Fibroblast of peridontal ligament (primary cell): ENCODE measurements at regions not wholly inside any gene's neighbourhood (a gene's known extent, or its start where the extent isn't known, plus 50 kb on each side); places are given as distances from the start of the nearest gene placed in this dataset.
"Not testable (repeated sequence)": the region's sequence is repeated elsewhere in the genome, so short reads cannot be mapped to it uniquely, and the experiment has no call there.

Experiments used
- DNase-seq: peaks from one replicate; pipeline ENCODE4 v3.0.0-alpha.2; 2010; ENCODE audit errors: extremely low read depth

DNA sequence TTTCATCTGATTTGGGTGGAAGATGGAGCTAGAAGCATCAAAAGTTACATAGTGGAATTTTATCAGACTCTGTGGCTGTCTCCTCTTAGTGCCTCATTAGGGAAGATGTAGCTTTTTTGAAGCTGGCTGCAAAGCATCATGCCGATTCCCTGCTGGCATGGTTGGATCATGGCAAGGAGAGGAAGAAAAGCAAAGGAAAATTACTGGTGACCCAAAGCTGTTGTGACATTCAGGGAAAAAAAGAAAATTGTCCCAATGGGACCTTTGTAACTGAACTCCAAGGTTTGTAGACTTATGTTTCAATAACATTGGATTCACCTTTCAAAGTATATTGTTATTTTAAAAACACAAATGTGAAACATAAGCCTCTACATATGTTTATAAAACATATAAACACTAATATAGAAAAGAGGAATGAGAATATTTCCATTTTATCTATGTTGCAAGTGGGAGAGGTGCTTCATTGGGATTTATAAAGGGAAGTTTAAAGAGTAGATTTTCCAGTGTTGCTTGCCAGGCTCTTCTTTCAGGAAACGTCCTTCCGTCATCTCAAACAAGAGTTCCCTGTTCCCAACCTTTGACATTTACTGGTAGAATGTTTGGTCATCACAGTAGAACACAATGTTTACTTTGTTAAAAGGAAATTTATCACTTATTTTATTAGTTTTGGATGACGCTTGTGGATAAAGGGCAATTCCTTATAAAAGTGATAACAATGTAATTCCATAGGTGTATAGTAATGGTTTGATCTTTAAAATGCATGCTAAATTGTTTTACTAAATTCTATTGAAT lies 190.1 kb upstream of the GPRIN3 start:
- no peak for DNase-seq

DNA sequence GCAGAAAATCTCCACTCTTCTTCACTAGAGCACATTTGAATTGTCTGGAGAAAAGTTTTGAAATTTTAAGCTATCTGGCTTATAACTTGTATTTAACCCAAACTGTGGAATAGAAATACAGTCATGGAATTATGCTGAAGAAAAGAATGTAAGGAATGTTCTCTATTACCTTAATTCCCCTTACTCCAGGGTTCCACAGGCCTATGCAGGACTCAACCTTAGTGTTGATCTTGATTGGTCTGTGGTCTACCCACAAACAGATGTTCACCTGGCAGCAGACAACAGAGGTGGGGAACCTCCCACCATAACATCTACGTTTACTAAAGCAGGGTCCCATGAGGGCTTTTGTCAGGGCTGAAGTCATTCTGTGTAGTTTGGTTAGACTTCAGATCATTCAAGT lies 189.3 kb upstream of the GPRIN3 start:
- peak; percentile 56 for DNase-seq

DNA sequence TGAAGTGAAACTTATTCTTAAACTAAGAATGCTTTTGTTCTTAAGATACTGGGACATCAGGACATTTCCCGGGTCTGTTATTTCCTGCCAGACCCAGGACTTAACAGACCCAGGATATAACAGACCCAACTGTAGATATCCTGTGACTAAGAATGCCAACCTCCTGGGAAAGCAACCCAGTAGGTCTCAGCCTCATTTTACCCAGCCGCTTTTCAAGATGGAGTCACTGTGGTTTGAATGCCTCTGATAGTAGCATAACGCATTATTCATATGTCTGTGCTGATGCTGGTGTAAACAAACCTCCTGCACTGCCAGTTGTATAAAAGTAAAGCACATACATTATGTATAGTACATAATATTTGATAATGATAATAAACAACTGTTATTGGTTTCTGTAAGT lies 185.8 kb upstream of the GPRIN3 start:
- no peak for DNase-seq

DNA sequence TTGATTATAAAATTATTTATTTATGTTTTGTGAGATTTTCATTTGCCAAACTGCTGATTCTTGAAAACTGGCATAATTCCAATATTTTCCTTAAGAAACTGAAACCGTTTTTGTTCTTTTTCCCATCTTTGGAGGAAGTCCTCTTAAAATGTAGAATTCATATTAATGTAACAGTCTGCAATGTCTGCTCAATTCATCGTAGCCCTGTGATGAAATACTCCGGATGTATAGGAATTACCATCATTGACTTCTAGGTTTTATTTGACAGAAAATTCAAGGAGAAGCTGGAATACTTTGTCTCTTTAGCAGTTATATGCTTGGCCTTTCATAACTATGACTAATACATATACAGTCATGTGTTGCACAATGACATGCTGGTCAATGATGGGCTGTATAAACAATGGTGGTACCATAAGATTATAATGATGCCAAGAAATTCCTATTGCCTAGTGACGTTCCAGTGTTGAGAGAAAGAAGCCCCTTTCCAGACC lies 185.0 kb upstream of the GPRIN3 start:
- DNase-seq = peak; percentile 93

DNA sequence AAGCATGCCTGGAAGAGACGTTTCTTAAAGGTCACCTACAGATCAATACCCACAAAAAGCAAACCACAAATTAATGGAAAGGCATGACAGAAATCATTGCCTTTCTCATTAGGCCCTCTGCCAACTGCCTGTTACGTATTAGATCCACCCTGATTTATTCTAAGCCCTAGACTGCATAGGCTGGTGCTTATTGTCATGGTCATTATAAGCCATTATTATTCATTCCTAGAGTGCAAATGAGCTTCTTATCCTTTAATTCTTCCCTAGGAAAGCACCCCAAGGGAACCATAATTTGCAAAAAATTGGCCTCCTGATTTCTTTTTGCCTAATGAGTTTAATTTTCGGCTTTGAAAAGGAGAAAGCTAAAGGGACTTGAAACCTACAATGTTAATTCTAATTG lies 184.2 kb upstream of the GPRIN3 start:
- DNase-seq = no peak

DNA sequence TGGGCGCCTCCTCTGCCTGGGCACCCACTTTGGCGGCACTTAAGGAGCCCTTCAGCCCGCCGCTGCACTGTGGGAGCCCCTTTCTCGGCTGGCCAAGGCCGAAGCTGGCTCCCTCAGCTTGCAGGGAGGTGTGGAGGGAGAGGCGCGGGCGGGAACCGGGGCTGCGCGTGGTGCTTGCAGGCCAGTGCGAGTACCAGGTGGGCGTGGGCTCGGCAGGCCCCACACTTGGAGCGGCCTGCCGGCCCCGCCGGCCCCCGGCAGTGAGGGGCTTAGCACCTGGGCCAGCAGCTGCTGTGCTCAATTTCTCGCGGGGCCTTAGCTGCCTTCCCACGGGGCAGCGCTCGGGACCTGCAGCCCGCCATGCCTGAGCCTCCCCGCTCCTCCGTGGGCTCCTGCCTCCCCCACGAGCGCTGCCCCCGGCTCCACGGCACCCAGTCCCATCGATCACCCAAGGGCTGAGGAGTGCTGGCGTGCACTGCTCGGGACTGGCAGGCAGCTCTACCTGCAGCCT lies 182.4 kb upstream of the GPRIN3 start:
- DNase-seq = not testable (repeated sequence)

DNA sequence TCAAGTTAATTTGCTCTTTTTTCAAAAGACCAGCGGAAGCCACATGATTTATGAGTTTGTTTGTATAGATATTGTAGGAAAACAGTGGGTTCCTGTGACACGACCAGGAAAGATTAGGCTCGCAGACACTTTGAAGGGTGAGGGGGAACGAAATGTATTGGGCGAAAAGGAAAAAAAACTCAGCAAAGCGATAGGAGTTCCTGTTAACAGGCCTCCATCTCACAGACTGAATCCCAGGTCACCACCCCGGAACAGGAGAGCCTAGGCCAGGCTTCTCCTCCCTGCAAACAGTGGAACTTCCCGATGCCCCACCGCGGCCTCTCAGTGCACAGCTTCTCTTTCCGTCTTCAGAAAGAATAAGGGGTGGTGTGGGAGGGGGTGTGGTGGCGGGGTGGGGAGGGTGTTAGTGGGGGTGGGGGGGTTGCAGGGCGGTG lies 181.8 kb upstream of the GPRIN3 start:
- DNase-seq = no peak

DNA sequence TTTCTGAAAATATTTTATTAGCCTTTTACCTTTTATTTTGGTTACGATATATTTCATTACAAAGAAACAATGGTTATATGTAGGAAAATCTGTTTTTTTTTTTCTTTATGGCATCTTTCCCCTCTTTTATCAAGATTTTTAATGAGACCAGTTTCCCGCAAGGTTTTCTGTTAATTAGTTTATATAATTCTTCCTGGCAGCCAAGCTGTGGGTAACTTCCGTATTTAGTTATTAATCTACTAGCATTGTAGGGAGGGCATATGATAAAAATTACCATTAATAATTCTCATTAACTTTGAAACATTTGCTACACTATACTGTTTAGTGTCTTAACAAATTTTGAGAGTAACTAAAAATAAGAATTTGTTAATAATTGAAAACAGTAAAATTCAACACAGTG lies 181.1 kb upstream of the GPRIN3 start:
- no peak for DNase-seq

DNA sequence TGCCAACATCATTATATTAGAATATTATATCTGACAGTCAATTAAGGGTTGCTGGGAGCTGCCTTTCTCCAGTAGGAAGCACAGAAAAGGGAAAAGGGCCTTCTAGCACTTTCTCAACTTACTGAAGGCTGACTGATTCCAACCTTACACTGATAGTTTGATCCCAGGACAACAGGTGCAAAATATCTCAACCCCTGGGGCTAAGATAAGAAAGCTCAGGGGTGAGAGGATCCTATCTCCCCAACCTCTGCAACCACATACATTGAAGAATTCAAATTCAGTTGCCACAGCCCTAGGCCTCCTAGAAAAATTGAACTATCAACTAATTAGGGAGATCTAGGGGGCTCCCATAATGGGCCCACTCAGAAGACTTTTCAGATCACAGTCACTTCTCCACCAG lies 179.1 kb upstream of the GPRIN3 start:
- DNase-seq = no peak

DNA sequence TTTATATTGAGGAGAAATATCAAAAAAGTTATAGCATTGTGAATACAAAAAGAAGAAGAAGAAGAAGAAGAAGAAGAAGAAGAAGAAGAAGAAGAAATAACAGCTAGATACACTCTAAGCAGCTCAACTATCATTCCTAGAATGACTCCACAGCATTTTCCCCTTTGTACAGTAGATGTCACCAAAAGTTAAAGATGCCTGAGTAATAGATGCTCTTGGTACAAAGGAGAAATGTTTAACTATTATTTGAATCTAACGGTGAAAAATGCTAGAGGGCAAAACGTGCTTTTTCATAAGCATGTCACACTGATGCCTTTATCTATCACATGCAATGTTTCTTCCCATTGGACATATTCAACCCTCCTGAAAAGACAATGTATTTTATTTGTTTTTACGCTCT lies 178.4 kb upstream of the GPRIN3 start:
- DNase-seq = peak; percentile 75

DNA sequence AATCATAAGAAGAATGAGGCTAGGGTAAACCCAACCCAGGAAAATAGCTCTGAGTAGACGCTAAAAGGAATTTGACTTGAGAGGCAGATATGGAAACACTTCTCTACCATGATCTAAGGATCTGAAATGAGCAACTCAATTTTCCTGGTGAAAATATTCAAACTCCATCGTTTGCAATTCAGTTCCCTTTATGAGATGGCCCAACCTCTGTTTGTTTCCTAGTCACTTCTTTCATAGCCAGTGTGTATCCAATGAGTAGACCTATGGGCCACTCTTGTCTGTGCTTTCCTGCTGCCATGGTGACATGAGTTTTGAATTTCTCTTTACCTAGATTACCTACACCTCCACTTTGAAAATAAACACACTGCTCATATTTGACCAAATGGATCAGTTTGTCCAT lies 176.2 kb upstream of the GPRIN3 start:
- no peak for DNase-seq

DNA sequence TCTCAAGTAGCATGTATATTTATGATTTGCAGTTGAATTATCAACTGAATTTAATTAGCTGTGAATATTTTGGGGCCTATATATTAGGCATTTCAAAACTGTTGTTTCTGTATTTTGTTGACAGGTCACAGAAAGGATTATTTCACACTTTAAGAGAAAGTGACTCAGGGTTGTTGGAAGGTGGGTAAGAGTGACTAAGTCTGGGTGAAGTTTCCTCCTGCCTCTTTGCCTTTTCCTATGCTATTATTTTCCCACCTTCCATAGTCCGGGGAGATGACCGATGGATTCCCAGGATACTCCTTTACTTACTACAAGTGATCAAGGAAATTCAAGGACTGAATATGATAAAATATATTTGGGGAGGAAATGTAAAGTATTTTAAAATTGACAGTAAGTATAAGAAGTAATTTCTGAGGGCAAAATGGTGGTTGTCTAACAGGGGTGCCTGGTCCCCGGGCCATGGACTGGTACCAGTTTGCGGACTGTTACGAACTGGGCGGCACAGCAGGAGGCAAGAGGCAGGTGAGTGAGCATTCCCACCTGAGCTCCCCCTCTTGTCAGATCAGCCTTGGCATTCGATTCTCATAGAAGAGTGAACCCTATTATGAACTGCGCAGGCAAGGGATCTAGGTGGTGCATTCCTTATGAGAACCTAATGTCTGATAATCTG lies 175.5 kb upstream of the GPRIN3 start:
- DNase-seq = no peak

DNA sequence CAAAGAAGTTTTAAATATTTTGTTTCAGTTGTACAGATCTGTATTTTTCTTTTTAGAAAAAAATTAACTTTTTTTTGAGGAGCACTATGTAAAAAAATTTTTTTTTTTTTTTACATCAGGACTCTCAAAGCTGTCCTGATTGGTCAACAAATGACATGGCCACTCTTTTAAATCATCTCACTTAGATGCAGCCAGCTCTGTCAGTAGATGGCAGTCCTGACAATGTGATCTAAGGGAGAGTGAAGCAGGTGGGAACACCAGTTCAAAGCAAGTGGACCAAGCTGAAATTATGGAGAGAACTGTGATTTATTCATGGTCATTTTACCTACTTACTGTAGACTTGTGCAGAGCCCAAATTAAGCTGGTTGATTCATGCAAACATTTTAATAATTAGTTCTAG lies 174.7 kb upstream of the GPRIN3 start:
- peak; percentile 58 for DNase-seq

DNA sequence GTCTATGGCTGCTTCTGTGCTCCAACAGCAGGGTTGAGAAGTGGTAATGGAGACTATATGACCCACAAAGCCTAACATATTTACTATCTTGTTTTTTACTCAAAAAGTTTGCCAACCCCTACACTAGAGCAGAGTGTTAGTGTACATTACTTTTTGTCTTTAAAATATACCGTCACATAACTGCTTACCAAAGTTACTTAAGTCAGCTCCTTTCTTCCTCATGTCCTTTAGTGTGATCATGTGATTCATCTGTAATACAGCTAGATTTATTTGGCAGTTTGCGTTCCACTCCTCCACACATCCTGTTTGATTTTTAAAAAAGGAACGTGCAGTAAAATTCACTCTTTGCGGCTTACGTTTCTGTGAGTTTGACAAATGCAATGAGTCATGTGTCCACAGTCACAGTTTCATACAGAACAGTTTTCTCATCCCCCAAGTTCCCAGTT lies 162.4 kb upstream of the GPRIN3 start:
- DNase-seq = peak; percentile 59

DNA sequence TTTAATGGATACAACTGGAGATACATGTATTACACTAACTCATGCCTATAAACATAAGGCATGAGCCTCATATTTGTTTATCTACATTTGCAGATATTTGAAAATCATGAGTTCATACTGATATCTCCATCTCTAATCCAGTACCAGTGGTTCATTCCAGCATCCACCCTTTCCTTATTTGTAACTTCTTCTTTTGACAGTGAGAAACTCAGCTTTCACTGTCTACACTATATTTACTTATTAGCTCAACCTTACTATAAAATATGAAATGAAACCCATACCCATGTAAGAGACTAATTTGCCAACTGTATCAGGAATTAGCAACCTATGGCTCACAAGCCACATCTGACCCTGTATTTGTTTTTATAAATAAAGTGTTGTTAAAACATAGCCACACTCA lies 161.9 kb upstream of the GPRIN3 start:
- peak; percentile 3 for DNase-seq

DNA sequence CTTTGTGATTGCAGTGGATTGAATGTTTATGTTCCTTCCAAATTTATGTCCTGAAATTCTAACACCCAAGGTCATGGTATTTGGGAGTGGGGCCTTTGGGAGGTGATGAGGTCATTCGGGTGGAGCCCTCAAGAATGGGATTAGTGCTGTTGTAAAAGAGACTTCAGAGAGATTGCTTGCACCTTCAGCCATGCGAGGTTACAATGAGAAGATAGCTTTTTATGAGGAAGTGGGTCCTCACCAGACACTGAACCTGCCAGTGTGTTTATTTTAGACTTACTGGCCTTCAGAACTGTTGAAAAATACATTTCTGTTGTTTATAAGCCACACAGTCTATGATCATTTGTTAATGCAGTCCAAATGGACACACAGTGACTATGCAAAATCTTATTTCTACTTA lies 161.0 kb upstream of the GPRIN3 start:
- no peak for DNase-seq

DNA sequence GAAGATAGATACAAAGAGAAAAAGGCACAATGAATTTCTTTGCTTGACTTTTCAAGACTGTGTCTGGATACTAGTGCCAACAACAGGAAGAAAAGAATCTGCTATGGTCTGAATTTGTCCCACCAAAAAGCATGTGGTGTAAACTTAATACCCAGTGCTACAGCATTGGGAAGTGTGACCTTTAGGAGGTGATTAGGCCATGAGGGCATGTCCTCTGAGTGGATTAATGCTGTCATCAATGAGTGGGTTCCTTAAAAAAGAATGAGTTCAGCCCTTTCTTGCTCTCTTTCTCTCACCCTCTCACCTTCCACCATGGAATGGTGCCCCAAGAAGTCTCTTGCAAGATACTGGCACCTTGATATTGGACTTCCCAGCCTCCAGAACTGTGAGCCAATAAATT lies 155.7 kb upstream of the GPRIN3 start:
- no peak for DNase-seq

DNA sequence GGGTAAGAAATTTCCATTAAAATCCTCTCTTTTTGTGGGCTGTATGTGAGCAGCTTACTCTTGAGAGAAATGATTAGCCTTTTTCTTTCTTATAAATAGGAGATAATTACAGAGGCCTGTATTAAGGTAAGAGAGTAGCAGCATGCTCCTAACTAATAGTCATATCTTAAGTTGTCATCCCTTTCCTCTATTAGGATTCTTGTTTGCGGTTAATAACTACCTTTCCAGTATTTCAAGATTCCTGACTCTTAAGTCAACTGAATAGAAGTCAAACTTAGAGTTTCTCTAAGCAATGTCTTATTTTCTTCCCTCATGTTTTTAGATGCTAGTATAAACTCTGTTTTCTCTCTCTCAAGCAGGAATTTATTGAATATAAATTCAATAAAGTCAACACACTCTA lies 139.9 kb upstream of the GPRIN3 start:
- DNase-seq = no peak

DNA sequence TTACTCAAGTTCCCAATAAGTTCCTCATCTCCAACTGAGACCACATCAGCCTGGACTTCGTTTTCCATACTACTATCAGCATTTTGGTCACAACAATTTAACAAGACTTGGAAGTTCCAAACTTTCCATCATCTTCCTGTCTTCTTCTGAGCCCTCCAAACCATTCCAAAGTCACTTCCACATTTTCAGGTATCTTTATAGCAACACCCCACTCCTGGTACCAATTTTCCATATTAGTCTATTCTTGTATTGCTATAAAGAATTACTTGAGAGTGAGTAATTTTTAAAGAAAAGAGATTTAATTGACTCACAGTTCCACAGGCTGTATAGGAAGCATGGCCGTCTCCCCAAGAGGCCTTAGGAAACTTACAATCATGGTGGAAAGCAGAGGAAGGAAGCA lies 138.6 kb upstream of the GPRIN3 start:
- DNase-seq = no peak

DNA sequence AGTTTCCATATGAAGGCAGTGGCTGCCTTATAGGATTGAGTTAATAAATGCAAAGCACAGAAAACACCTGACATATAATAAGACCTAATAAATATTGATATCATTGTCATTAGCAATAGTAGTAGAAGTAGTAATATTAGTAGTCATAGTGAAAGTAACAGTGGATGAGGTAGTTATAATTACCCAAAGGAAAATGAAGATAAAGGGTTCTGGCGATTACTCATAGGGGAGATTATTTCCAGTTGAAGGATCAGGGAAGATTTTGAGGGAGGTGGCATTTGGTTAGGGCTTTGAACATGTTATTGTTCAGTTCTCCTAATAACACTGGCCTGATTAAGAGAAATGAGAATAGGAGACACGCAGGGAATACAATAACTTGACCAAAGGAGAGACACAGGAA lies 131.9 kb upstream of the GPRIN3 start:
- no peak for DNase-seq

DNA sequence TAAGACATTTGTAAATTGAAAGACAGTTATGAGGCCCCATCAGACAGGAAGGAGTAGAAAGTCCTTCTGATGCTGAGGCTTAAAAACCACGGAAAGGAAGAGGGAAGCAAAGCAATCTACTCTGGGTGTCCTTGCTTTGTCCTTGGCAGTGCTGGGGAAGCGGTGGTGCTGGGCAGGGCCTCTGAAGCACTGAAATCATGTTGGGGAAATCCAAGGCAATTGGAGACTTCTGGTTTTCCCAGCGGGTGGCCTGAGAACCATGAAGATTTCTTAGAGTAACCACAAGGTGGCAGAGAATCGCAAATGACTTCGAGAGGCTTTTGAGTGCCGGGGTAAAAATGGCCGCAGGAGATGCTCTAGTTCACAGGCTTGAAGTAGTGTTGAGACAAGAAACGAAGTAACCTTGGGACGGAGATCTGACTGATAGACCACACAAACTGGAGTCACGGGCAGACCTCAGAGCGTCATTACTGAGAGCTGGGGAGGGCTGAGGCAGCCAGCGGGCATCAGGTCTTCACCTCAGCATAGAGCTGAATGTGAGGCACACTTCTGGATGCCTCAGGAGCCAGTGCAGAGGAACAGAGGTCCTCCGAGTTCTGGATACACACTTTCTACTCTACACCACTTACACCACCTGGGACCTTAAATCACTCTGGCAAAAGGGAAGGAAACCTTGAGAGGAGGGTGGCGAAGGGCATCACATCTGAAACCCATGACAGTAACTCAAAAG lies 130.7 kb upstream of the GPRIN3 start:
- peak; percentile 30 for DNase-seq

DNA sequence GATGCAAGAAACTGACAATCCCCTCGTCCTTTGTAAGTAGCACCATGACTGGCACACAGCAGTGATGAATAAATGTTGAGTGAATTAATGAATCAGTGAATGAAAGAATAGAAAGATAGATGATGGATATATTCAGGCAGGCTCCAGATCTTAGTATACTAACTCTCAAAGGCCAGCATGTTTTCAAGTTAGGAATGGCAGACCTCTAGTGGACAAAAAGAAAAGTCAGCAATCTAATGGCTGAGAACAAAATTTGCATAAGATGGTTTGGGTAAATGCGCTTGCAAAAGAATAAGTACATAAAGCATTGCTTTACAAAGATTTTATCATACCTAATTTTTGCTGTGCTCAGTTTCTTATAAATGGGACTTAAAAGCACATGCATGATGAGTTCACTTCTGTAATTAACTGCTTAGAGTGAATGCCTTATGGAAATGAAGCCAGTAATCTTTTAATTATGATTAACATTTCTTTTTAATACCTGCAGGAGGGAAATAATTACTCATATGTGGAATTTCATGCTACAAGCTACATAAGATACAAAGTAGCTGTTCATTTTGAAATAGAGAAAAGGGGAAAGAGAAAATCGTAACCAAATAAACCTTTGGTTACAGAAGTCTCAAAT lies 126.9 kb upstream of the GPRIN3 start:
- peak; percentile 54 for DNase-seq
